Transverse colon (tissue), 4 donors: ENCODE measurements at regions not wholly inside any gene's neighbourhood (a gene's known extent, or its start where the extent isn't known, plus 50 kb on each side); places are given as distances from the start of the nearest gene placed in this dataset.
"Not testable (repeated sequence)": the region's sequence is repeated elsewhere in the genome, so short reads cannot be mapped to it uniquely, and the experiment has no call there.

ENCODE experiments used
- POLR2AphosphoS5 ChIP-seq, 3 donors: sonication (generic); formaldehyde crosslinking; IDR thresholded peaks; one replicate each; pipeline ENCODE4 v1.6.1; 2016; ENCODE audit warnings: antibody characterized with exemption in 3 of 3
- TF ChIP-seq, protein P1 (sequence below), 5 experiments: fragments of 200-600 bp in 3 of 5; fragments of 450-650 bp in 2 of 5; sonication (generic) in 3 of 5; IDR thresholded peaks; 1 replicate in 2 of 5; 2 replicates in 3 of 5; pipeline ENCODE4 v1.5.1; 2016 to 2017; ENCODE audit warnings: antibody characterized with exemption in 5 of 5, inconsistent platforms in 3 of 5, mild to moderate bottlenecking in 2 of 5, moderate library complexity in 1 of 5

GRCh38 chr5:57870267-57870666, 387.7 kb upstream of the ACTBL2 start:
- TF ChIP-seq, protein P1, sequence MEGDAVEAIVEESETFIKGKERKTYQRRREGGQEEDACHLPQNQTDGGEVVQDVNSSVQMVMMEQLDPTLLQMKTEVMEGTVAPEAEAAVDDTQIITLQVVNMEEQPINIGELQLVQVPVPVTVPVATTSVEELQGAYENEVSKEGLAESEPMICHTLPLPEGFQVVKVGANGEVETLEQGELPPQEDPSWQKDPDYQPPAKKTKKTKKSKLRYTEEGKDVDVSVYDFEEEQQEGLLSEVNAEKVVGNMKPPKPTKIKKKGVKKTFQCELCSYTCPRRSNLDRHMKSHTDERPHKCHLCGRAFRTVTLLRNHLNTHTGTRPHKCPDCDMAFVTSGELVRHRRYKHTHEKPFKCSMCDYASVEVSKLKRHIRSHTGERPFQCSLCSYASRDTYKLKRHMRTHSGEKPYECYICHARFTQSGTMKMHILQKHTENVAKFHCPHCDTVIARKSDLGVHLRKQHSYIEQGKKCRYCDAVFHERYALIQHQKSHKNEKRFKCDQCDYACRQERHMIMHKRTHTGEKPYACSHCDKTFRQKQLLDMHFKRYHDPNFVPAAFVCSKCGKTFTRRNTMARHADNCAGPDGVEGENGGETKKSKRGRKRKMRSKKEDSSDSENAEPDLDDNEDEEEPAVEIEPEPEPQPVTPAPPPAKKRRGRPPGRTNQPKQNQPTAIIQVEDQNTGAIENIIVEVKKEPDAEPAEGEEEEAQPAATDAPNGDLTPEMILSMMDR (IDR thresholded peaks at IDR 0.05) = not testable (repeated sequence)
- TF ChIP-seq POLR2AphosphoS5 (IDR thresholded peaks at IDR 0.05) = not testable (repeated sequence)
